ENCODE measurements at regions not wholly inside any gene's neighbourhood (a gene's known extent, or its start where the extent isn't known, plus 50 kb on each side); places are given as distances from the start of the nearest gene placed in this dataset.

DNA sequence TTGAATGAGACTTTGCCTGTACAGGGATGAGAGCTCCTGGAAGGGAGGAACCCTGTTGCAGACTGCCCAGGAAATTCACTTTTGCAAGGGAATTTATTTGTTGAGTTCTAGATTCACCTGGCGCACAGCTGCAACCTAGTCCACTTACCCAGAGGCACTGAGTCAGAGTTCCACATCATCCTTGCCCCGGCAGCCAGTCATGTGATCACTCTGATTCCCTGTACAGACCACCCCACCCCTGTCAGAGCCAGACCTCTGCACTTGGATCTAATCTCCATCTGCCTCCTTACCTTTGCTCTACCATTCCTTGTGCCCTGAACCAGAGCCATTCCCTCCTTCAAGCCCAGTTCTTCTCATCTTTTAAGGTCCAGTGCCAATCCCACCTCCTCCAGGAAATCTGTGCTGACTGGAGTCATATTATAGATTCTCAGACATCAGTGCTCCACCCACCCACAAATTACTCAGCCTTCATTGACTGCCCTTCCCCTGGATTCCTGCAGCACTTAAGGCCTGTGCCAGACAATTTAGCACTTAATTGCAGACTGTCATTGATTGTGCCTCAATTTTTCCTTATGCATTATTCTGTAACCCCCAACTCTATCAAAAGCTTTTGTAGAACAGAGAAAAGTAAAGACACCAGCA, 84.1 kb upstream of the MAGEA4 start:
- Histone ChIP-seq H3K4me3 (no peak overlapping the region), H3K9me3 (no peaks in the 10 kb centered on the region), H3K27ac (no peak overlapping the region), H3K36me3 (no peaks in the 10 kb centered on the region), H3K4me1 (no peaks in the 10 kb centered on the region), H3K27me3 (no peaks in the 10 kb centered on the region)
- intact Hi-C loops (cut with DNase I) = no loop called here
- DNase-seq (no peak), ATAC-seq (no peak)
- TF ChIP-seq, protein P1, sequence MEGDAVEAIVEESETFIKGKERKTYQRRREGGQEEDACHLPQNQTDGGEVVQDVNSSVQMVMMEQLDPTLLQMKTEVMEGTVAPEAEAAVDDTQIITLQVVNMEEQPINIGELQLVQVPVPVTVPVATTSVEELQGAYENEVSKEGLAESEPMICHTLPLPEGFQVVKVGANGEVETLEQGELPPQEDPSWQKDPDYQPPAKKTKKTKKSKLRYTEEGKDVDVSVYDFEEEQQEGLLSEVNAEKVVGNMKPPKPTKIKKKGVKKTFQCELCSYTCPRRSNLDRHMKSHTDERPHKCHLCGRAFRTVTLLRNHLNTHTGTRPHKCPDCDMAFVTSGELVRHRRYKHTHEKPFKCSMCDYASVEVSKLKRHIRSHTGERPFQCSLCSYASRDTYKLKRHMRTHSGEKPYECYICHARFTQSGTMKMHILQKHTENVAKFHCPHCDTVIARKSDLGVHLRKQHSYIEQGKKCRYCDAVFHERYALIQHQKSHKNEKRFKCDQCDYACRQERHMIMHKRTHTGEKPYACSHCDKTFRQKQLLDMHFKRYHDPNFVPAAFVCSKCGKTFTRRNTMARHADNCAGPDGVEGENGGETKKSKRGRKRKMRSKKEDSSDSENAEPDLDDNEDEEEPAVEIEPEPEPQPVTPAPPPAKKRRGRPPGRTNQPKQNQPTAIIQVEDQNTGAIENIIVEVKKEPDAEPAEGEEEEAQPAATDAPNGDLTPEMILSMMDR (IDR thresholded peaks at IDR 0.05) = no peak

GRCh38 chrX:151830911-151831310, 81.8 kb upstream of the MAGEA4 start:
- no peak for DNase-seq
- Histone ChIP-seq H3K27me3 (no peaks in the 10 kb centered on the region), H3K9me3 (no peaks in the 10 kb centered on the region), H3K36me3 (no peaks in the 10 kb centered on the region), H3K27ac (no peak overlapping the region), H3K4me3 (no peak overlapping the region), H3K4me1 (no peaks in the 10 kb centered on the region)
- ATAC-seq = peak; percentile 56
- TF ChIP-seq, protein P1 (IDR thresholded peaks at IDR 0.05) = no peak
- intact Hi-C loops (cut with DNase I) = no loop called here

GRCh38 chrX:151852294-151852693, 60.4 kb upstream of the MAGEA4 start:
- no peaks in the 10 kb centered on the region for H3K4me1 ChIP-seq
- no peak overlapping the region for H3K4me3 ChIP-seq
- TF ChIP-seq, protein P1 (IDR thresholded peaks at IDR 0.05) = no peak
- no peak for ATAC-seq
- intact Hi-C loops (cut with DNase I) = no loop called here
- no peak for DNase-seq
- no peaks in the 10 kb centered on the region for H3K9me3 ChIP-seq
- no peaks in the 10 kb centered on the region for H3K36me3 ChIP-seq
- no peaks in the 10 kb centered on the region for H3K27me3 ChIP-seq
- H3K27ac ChIP-seq = no peak overlapping the region

DNA sequence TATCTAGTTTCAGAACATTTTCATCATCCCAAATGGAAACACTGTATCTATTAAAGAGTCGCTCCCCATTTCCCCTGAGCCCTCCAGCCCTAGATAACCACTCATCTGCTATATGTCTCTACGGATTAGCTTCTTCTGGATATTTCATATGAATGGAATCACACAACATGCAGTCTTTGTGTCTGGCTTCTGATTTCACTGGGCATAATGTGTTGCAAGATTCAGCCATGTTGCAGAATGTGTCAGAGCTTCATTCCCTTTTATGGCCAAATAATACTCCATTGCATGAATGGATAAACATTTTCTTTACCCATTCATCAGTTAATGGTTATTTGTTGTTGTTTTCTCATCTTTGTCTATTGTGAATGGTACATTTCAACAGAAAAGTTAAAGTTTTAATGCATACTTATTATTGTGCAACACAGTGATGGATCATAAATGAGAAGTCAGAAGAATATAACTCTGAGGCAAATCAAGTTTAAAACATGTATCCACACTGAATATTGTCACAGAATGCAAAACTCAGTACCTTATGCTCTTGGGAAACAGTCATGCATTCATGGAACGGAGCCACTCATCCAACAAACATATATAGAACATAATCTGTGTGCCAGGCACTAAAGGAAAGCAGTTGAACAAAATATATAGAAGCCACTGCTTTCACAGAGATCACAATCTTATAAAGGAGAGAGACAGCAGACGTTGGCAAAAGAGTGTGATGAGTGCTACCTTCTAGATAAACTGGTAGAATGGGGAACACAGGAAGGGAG, 57.8 kb upstream of the MAGEA4 start:
- TF ChIP-seq, protein P1 (IDR thresholded peaks at IDR 0.05) = no peak
- Histone ChIP-seq H3K9me3 (no peaks in the 10 kb centered on the region), H3K27ac (no peak overlapping the region), H3K4me3 (no peak overlapping the region), H3K36me3 (no peaks in the 10 kb centered on the region), H3K4me1 (no peaks in the 10 kb centered on the region), H3K27me3 (no peaks in the 10 kb centered on the region)
- intact Hi-C loops (cut with DNase I) = no loop called here
- ATAC-seq (no peak), DNase-seq (no peak)

- Histone ChIP-seq H3K4me1 (no peaks in the 10 kb centered on the region), H3K9me3 (no peaks in the 10 kb centered on the region), H3K36me3 (no peaks in the 10 kb centered on the region), H3K4me3 (no peak overlapping the region), H3K27me3 (no peaks in the 10 kb centered on the region), H3K27ac (no peak overlapping the region)
- DNase-seq (no peak), ATAC-seq (no peak)
- intact Hi-C loops (cut with DNase I) = no loop called here
- TF ChIP-seq, protein P1 (IDR thresholded peaks at IDR 0.05) = no peak
These were observed 53.2 kb upstream of the MAGEA4 start for GRCh38 chrX:151859481-151859880.
